Cardiac fibroblast (primary cell): ENCODE measurements at regions not wholly inside any gene's neighbourhood (a gene's known extent, or its start where the extent isn't known, plus 50 kb on each side); places are given as distances from the start of the nearest gene placed in this dataset.

Experiments used
- DNase-seq, 2 donors: peaks; one replicate each; pipeline versions ENCODE4 v3.0.0 to v3.0.0-alpha.2; 2010; ENCODE audit warnings: low read depth in 2 of 2
- H3K4me3 ChIP-seq, 2 donors: replicated peaks in 1 of 2; 1 replicate in 1 of 2; 2 replicates in 1 of 2; pipeline ENCODE4 v1.5.1; 2011; ENCODE audit warnings: low read depth in 2 of 2, low read length in 2 of 2, mild to moderate bottlenecking in 2 of 2, moderate library complexity in 1 of 2
- CTCF ChIP-seq: IDR thresholded peaks from one replicate; pipeline ENCODE4 v1.5.1; 2011; ENCODE audit warnings: low read depth, mild to moderate bottlenecking, low read length, inconsistent platforms

GRCh38 chr5:106312360-106312759 lies 1358.4 kb downstream of the EFNA5 start:
- H3K4me3 ChIP-seq = no peak overlapping the region
- no peak for TF ChIP-seq CTCF
- peak; percentile 13 to 38 for DNase-seq

- TF ChIP-seq CTCF = no peak
- H3K4me3 ChIP-seq = no peak overlapping the region
- DNase-seq = peak; percentile 26 to 30
Observed at GRCh38 chr5:106311230-106311915, 1359.4 kb downstream of the EFNA5 start.

GRCh38 chr5:106307265-106307664 lies 1363.5 kb downstream of the EFNA5 start:
- TF ChIP-seq CTCF = no peak
- no peak overlapping the region for H3K4me3 ChIP-seq
- no peak for DNase-seq

- no peak overlapping the region for H3K4me3 ChIP-seq
- no peak for TF ChIP-seq CTCF
- no peak for DNase-seq
Observed at GRCh38 chr5:106306313-106307028, 1364.3 kb downstream of the EFNA5 start.

- TF ChIP-seq CTCF = no peak
- no peak for DNase-seq
- H3K4me3 ChIP-seq = no peak overlapping the region
Observed at GRCh38 chr5:106303911-106304310, 1366.8 kb downstream of the EFNA5 start.

- TF ChIP-seq CTCF = no peak
- H3K4me3 ChIP-seq = no peak overlapping the region
- peak in 1 of 2 donors; percentile 48 for DNase-seq
Observed at GRCh38 chr5:106292654-106293053, 1378.1 kb downstream of the EFNA5 start.
